Activated CD8-positive, alpha-beta memory T cell treated with anti-CD3 and anti-CD28 coated beads for 48 hours (primary cell): ENCODE measurements at regions not wholly inside any gene's neighbourhood (a gene's known extent, or its start where the extent isn't known, plus 50 kb on each side); places are given as distances from the start of the nearest gene placed in this dataset.

Source experiments
- DNase-seq, 3 experiments: peaks; one replicate each; pipeline ENCODE4 v3.0.0-alpha.2; 2020; ENCODE audit warnings: low read depth in 2 of 3, low spot score in 2 of 3

DNA sequence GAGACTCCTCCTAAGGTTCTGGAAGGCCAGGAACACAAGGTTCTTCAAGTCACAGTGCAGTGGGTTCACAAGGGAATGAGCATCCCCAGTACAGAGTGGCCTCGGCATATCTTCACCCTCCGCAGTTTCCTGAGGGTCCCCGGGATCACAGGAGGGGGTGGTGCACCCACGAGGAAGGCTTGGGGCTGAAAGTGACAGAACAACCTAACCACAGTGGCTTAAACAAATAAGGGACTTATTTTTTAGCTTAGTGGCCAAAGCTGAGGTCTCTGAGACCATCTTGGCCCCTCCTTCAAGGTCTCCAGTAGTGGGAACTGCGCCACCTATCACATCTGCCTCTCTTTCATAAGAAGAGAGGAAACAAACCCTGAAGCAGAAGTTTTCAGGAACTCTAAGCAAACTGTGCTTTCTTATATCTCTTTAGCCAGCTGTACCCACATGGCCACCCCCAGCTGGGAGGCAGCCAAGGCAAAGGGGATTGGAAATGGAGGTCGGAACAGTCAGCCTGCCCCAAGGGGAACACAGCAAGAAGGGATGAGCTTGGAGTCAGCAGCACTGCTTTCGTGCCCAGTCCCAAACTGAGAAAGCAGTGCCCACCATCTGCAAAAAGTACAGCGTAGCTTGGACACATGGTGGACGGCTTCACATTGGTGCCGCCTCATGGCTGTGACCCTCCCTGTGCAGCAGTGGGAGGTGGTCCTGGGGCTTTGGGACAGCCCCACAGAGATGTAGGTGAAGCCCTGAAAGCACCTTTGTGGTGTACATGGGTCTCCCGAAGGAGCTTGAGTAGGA is 260.0 kb upstream of the ID2 start:
- no peak for DNase-seq

GRCh38 chr2:8422450-8422800 is 259.4 kb upstream of the ID2 start:
- DNase-seq, result no peak

- DNase-seq, result no peak
Measured at GRCh38 chr2:8424997-8425900, 256.6 kb upstream of the ID2 start.

DNA sequence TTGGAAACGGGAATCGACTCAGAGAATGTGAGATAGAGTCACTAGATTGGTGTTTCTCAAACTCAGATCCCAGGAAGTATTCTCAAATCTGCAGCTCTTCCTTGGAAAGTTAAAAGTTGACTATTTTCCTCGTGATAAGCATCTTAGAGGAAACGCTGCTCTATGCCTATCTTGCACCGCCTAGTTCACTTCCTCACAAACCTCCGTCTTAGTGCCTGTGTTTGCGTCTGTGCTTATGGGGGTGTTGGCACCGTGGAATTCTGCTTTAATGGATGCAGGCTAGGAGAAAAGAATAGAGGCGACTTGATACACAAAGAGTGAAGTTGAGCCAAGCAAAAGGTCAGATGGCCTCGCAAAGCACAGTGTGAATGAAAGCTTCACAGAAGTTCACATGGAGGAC is 255.3 kb upstream of the ID2 start:
- DNase-seq, result no peak

- DNase-seq, result no peak
Measured at GRCh38 chr2:8427211-8427610, 254.6 kb upstream of the ID2 start.

DNA sequence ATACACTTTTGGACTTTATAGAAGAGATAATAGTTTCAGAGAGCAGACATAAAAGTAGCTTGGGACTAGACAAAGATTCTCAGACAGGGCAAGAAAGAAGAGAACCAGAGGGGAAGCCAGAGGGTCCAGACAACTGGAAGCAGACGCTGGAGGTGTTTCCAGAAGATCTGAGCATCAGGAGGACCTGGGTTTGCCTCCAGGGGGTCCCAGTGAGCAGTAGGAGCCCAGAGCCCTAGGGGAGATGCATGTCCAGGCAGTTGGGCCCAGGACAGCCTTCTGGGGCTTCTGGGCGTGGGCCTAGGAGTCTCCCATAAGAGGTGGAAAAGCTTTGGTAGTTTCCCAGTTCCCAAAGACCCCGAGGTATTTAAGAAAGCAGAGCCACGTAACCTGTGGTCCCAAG is 251.2 kb upstream of the ID2 start:
- DNase-seq, result no peak

DNA sequence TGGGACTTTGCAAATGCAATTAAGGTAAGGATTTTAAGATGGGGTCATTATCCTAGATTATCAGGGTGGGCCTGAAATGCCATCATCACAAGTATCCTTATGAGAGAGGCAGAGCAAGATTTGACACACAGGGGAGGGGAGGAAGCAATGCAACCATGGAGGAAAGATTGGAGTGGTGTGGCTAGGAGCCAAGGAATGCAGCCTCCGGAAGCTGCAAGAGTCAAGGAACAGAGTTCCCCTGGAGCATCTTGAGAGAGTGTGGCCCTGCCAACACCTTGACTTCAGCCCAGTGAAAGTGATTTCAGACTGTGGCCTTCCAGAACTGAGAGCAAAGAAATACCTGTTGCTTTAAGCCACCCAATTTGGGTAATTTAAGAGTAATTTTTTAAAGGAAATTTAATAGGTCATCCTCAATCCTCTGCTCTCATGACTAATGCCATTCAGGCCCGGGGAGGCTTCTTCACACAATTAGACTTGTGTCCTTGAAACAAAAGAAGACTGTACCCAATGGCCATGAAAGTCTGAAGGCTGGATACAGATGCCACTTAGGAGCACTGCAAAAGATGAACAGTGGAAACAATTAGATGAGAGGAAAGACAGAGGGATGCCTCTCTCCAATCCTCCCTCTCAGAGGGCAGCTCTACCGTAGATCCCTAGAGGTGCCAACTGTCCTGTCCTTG is 250.3 kb upstream of the ID2 start:
- no peak for DNase-seq

DNA sequence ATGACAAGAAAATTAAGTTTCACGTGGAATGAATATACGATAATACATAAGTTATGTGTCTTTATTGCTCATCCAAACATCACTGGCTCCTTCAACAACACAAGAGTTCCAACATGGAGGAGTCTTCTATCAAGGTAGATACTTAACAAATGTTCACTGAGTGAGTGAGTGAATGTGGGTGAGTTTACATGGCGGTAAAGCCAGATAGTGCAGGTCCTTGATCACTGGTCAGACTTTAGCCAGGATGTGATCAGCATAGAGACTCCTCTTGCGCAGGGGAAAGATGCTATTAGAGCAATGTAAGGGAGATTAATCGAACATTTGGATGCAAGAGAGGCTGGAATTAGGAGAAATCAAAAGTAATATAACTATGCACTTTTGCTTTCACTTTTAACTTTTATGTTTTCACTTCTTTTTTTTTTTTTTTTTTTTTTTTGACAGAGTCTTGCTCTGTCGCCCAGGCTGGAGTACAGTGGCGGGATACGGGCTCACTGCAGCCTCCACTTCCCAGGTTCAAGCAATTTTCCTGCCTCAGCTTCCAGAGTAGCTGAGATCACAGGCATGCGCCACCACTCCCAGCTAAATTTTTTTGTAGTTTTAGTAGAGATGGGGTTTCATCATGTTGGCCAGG is 249.0 kb upstream of the ID2 start:
- no peak for DNase-seq

DNA sequence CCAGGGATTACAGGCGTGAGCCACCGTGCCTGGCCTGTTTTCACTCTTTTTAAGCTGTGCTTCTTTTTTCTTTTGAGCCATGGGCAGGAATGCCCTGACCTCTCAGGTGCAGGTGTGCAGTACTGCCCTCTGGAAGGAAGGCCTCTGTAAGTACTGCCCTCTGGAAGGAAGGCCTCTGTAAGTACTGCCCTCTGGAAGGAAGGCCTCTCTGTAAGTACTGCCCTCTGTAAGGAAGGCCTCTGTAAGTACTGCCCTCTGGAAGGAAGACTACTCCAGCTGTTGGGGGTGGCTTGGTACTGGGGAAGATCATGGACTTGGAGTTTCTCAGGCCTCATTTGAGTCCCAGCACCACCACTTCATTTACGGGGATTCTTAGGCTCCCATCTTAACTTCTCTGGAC is 248.5 kb upstream of the ID2 start:
- no peak for DNase-seq

DNA sequence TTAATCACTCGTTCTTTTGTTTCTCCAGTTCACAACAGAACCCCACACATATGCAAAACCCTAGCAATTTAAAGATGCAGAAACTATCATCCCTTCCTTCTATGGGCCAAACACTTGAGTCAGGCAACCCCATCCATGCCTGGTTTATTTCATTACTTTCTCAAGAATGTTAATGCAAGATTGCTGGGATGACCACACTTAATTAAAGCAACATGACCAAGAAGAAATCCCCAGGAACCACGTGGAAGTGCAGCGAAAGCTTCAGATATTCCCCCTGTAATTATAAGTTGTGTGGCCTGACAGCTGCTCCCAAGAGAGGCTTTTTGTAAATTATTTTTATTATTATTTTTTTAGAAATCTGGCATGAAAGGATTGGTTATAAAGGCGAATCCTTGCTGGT is 246.2 kb upstream of the ID2 start:
- no peak for DNase-seq

DNA sequence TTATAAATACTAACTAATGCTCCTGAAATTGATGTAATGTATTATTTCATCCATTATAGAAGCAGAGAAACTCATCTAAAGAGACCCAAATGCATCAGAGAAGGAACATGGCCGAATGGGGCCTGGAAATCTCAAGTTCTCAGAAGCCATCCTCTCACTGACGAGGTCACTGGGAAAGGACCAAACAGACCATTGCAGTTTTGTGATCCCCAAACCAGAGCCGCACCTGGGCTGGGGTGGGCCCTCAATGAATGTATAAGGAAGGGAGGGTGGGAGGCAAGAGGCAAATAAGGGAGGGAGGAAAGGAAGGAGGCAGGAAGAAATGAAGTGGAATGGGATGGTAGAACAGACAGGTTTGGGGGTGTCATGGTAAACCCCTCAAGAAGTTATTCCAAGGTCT is 245.3 kb upstream of the ID2 start:
- DNase-seq, result no peak

GRCh38 chr2:8437228-8437948 is 244.5 kb upstream of the ID2 start:
- no peak for DNase-seq

DNA sequence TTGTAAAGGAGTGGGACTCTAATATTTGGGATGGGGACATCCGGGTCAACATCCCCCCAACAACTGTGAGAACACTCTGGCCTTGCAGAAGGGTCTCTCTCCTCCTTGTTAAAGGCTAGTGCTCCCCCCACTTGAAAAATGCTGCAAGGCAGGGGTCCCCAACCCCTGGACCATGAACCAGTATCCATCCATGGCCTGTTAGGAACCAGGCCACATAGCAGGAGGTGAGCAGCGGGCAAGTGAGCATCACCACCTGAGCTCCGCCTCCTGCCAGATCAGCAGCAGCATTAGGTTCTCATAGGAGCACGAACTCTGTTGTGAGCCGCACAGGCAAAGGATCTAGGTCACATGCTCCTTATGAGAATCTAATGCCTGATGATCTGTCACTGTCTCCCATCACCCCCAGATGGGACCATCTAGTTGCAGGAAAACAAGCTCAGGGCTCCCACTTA is 243.9 kb upstream of the ID2 start:
- no peak for DNase-seq

DNA sequence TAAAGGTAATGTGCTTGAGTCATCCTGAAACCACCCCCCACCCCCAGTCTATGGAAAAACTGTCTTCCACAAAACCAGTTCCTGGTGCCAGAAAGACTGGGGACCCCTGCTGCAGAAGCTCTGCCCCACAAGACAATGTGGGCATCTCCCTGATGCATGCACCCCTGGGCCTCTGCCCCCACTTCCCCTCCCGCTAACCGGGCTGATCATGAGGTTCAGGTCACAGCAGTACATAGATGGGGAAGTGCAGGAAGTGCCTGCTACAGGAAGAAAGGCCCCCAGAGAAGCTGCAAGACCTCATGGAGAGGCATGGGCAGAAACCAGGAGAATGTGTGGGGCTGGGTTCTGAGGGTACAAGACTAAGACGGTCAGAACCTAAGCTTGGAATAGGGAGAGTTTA is 243.4 kb upstream of the ID2 start:
- DNase-seq, result no peak

- DNase-seq, result no peak
Measured at GRCh38 chr2:8438996-8439395, 242.9 kb upstream of the ID2 start.

GRCh38 chr2:8440029-8440778 is 241.7 kb upstream of the ID2 start:
- no peak for DNase-seq

DNA sequence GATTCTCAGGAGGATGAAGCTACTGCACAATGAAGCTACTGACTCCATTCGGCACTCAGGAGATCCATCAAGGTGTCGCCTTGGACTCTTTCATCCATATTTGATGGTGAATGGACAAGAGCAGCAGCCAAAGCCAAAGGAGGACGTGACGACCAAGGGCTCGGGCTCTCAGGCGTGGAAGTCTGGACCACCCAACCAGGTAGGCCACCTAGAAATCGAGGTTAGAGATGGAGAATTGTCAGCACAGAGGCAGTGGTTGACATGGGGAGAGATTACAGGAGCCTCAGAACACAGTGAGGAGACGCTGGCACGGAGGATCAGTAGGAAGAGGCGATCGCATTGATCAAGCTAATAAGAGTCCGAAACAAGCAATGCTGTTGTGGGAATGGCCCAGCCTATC is 240.5 kb upstream of the ID2 start:
- DNase-seq, result no peak

DNA sequence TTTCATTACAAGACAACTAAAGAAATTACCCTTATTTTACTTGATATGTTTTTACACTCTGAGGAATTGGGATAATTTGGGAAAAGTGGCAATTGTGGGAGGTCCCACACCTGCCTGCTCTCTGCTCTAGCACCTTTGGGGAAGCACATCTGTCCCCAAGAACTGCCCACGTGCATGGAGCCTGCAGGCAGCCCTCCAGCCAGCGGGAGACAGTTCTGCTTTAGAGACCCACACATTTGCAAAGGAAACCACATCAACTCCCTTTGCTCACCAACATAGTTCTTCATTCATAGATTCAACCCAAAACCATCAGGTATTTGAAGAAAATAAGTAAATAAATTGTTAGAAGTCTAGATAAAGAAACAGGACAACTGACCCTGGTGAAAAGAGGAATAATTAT is 239.9 kb upstream of the ID2 start:
- no peak for DNase-seq

- no peak for DNase-seq
Measured at GRCh38 chr2:8442833-8443486, 238.9 kb upstream of the ID2 start.

- DNase-seq, result no peak
Measured at GRCh38 chr2:8445580-8445979, 236.3 kb upstream of the ID2 start.
